GM12878 (cell line): ENCODE measurements at regions not wholly inside any gene's neighbourhood (a gene's known extent, or its start where the extent isn't known, plus 50 kb on each side); places are given as distances from the start of the nearest gene placed in this dataset.

Experiments used
- ATAC-seq: fragments of 200-7000 bp; cut with Tn5 transposase; 3 replicates; pipeline ENCODE4 v1.9.1; 2020; ENCODE audit warnings: mild to moderate bottlenecking, moderate library complexity
- BruUV-seq: library from RNA; stranded (reverse); fragments of 400-500 nt; replicated peaks from 2 replicates; lab custom pipeline; 2021; lab: Mats Ljungman, UMichigan
- CTCF ChIA-PET: fragments of 300-600 bp; sonication (Branson Sonifier 250); formaldehyde crosslinking; extraction: SDS; loops from one replicate; lab custom pipeline; 2021; ENCODE audit warnings: inconsistent platforms; lab: Yijun Ruan, JAX
- POLR2A ChIA-PET: fragments of 350-600 bp; formaldehyde crosslinking; extraction: SDS; loops from one replicate; lab custom pipeline; 2021; ENCODE audit warnings: inconsistent platforms; lab: Charles Lee
- RAD21 ChIA-PET: fragments of 300-600 bp; sonication (Branson Sonifier 250); formaldehyde crosslinking; loops from one replicate; lab custom pipeline; 2023; ENCODE audit warnings: antibody characterized with exemption; ENCODE audit not compliant: unreplicated experiment; lab: Charles Lee
- SMC1A ChIA-PET: fragments of 300-600 bp; sonication (Branson Sonifier 250); formaldehyde crosslinking; loops from one replicate; lab custom pipeline; 2023; ENCODE audit not compliant: unreplicated experiment, uncharacterized antibody; lab: Charles Lee
- DNase-seq: peaks from one replicate; pipeline ENCODE4 v3.0.0-alpha.2; 2011; ENCODE audit warnings: low read depth, low spot score
- FAIRE-seq: peaks from 3 replicates; lab custom pipeline; 2011; peaks lifted over from hg19 to GRCh38; lab: Jason Lieb, UNC
- H2AFZ ChIP-seq: 2 replicates; pipeline ENCODE4 v1.6.0; 2011; ENCODE audit warnings: low read depth, low read length, control low read depth; ENCODE audit not compliant: control insufficient read depth
- H3K27ac ChIP-seq: 2 replicates; pipeline ENCODE4 v1.5.1; 2011; ENCODE audit warnings: control low read depth; ENCODE audit not compliant: control insufficient read depth, insufficient read depth
- H3K27me3 ChIP-seq, 2 experiments: replicated peaks in 1 of 2; 2 replicates each; pipeline versions ENCODE4 v1.6.0 to v1.6.1; 2011; ENCODE audit warnings: low read length in 1 of 2; ENCODE audit not compliant: control insufficient read depth in 2 of 2, insufficient read depth in 2 of 2
- H3K36me3 ChIP-seq, 2 experiments: 2 replicates each; pipeline ENCODE4 v1.5.1; 2011; ENCODE audit warnings: low read length in 1 of 2; ENCODE audit not compliant: control insufficient read depth in 2 of 2, insufficient read depth in 2 of 2
- H3K4me1 ChIP-seq: 2 replicates; pipeline ENCODE4 v1.6.1; 2011; ENCODE audit warnings: mild to moderate bottlenecking, low read length, moderate library complexity, mixed read lengths; ENCODE audit not compliant: control insufficient read depth, insufficient read depth
- H3K4me2 ChIP-seq: 2 replicates; pipeline ENCODE4 v1.6.0; 2011; ENCODE audit warnings: control low read depth; ENCODE audit not compliant: control insufficient read depth, insufficient read depth
- H3K4me3 ChIP-seq: fragments of 200-600 bp; sonication (generic); 2 replicates; pipeline ENCODE4 v1.5.1; 2016
- H3K79me2 ChIP-seq: 2 replicates; pipeline ENCODE4 v1.6.0; 2011; ENCODE audit warnings: low read length; ENCODE audit not compliant: control insufficient read depth, insufficient read depth
- H3K9ac ChIP-seq: 2 replicates; pipeline ENCODE4 v1.8.0; 2011; ENCODE audit warnings: low read length, control low read depth, mixed read lengths; ENCODE audit not compliant: control insufficient read depth, insufficient read depth
- H3K9me3 ChIP-seq: replicated peaks from 3 replicates; pipeline ENCODE4 v1.5.1; 2011; ENCODE audit warnings: mild to moderate bottlenecking, low read length; ENCODE audit not compliant: control insufficient read depth, insufficient read depth
- H4K20me1 ChIP-seq: 2 replicates; pipeline ENCODE4 v1.6.0; 2011; ENCODE audit not compliant: control insufficient read depth, insufficient read depth
- BACH1 ChIP-seq: fragments of 450-650 bp; IDR thresholded peaks from 2 replicates; pipeline ENCODE4 v1.6.1; 2017; ENCODE audit warnings: mild to moderate bottlenecking, borderline replicate concordance
- CBX3 ChIP-seq: fragments of 200-600 bp; sonication (generic); IDR thresholded peaks from 2 replicates; pipeline ENCODE4 v1.6.1; 2016; ENCODE audit warnings: low read depth, borderline replicate concordance
- CEBPZ ChIP-seq: fragments of 150-350 bp; IDR thresholded peaks from 2 replicates; pipeline ENCODE4 v1.6.1; 2016; ENCODE audit warnings: low read depth, low read length
- CREM ChIP-seq: IDR thresholded peaks from 2 replicates; pipeline ENCODE4 v1.6.1; 2014; ENCODE audit warnings: antibody characterized with exemption, low read depth
- CUX1 ChIP-seq: IDR thresholded peaks from 2 replicates; pipeline ENCODE4 v1.6.1; 2012; ENCODE audit warnings: improper control_type of control experiment, low read depth, low read length; ENCODE audit not compliant: insufficient replicate concordance
- ESRRA ChIP-seq: IDR thresholded peaks from 2 replicates; pipeline ENCODE4 v1.6.1; 2012; ENCODE audit warnings: mild to moderate bottlenecking, low read length, improper control_type of control experiment
- HDAC2 ChIP-seq: fragments of 200-600 bp; sonication (generic); IDR thresholded peaks from 2 replicates; pipeline ENCODE4 v1.6.1; 2017
- IRF5 ChIP-seq: fragments of 450-650 bp; IDR thresholded peaks from 2 replicates; pipeline ENCODE4 v1.6.1; 2017; ENCODE audit warnings: borderline replicate concordance
- MTA2 ChIP-seq: fragments of 450-650 bp; IDR thresholded peaks from 2 replicates; pipeline ENCODE4 v1.6.1; 2016; ENCODE audit warnings: low read depth, mild to moderate bottlenecking, moderate library complexity
- POLR2AphosphoS5 ChIP-seq: IDR thresholded peaks from 2 replicates; pipeline ENCODE4 v1.6.1; 2011; ENCODE audit warnings: mild to moderate bottlenecking, low read length, inconsistent platforms
- POU2F2 ChIP-seq: IDR thresholded peaks from 3 replicates; pipeline ENCODE4 v1.6.1; 2011; ENCODE audit warnings: low read depth, mild to moderate bottlenecking, low read length, borderline replicate concordance
- SMAD1 ChIP-seq: fragments of 450-650 bp; IDR thresholded peaks from 2 replicates; pipeline ENCODE4 v1.6.1; 2018; ENCODE audit warnings: mild to moderate bottlenecking, low read depth; ENCODE audit not compliant: partially characterized antibody
- SUZ12 ChIP-seq: fragments of 200-600 bp; sonication (generic); IDR thresholded peaks from one replicate; pipeline ENCODE4 v1.6.1; 2018; ENCODE audit warnings: antibody characterized with exemption, mild to moderate bottlenecking; ENCODE audit not compliant: unreplicated experiment
- USF2 ChIP-seq: IDR thresholded peaks from 2 replicates; pipeline ENCODE4 v1.6.1; 2011; ENCODE audit warnings: low read depth, low read length, improper control_type of control experiment, borderline replicate concordance
- YY1 ChIP-seq: IDR thresholded peaks from 2 replicates; pipeline ENCODE4 v1.6.1; 2011; ENCODE audit warnings: low read depth, mild to moderate bottlenecking, low read length
- in situ Hi-C: fragments of 300-500 bp; cut with MboI; formaldehyde crosslinking; loops from 9 replicates; pipeline ENCODE4 v1.14.3; 2018; ENCODE audit warnings: mixed read lengths
- intact Hi-C: fragments of 100-400 bp; cut with micrococcal nuclease; formaldehyde crosslinking; loops from one replicate; pipeline ENCODE4 v1.14.2; 2022; ENCODE audit not compliant: unreplicated experiment

GRCh38 chr5:42064821-42065220 is 139.7 kb downstream of the FBXO4 start:
- CTCF ChIA-PET: interaction anchor here (0.7 kb wide), 1 partner anchor 451 kb away, joined by 3 read pairs; no protein-coding TSS in a partner anchor
- no peak for FAIRE-seq
- POLR2A ChIA-PET: no interaction called here
- SMC1A ChIA-PET: no interaction called here
- no peak overlapping the region for H3K4me3 ChIP-seq
- ATAC-seq: no peak
- in situ Hi-C loops: no loop called here
- BruUV-seq: no TSS peak
- H3K9ac ChIP-seq: no peak overlapping the region
- H3K9me3 ChIP-seq: no peaks in the 10 kb centered on the region
- DNase-seq: no peak
- intact Hi-C loops: no loop called here
- no peaks in the 10 kb centered on the region for H3K27me3 ChIP-seq
- H3K4me2 ChIP-seq: no peak overlapping the region
- RAD21 ChIA-PET: no interaction called here
- no peaks in the 10 kb centered on the region for H3K36me3 ChIP-seq
- no peaks in the 10 kb centered on the region for H3K4me1 ChIP-seq
- no peak overlapping the region for H2AFZ ChIP-seq
- no peak overlapping the region for H3K27ac ChIP-seq
- no peaks in the 10 kb centered on the region for H3K79me2 ChIP-seq
- H4K20me1 ChIP-seq: no peaks in the 10 kb centered on the region
- TF ChIP-seq IRF5 (no peak), CUX1 (no peak), CREM (no peak), CBX3 (no peak), YY1 (no peak), POU2F2 (no peak), USF2 (no peak), ESRRA (no peak), POLR2AphosphoS5 (no peak), BACH1 (no peak), MTA2 (no peak), HDAC2 (no peak), SMAD1 (no peak), SUZ12 (no peak), CEBPZ (no peak)
